HepG2 (cell line): ENCODE measurements at regions not wholly inside any gene's neighbourhood (a gene's known extent, or its start where the extent isn't known, plus 50 kb on each side); places are given as distances from the start of the nearest gene placed in this dataset.

Experiments used
- ATAC-seq: fragments of 200-7000 bp; cut with Tn5 transposase; 3 replicates; pipeline ENCODE4 v1.9.1; 2020; ENCODE audit warnings: mild to moderate bottlenecking, moderate library complexity
- BruUV-seq: library from RNA; stranded (reverse); fragments of 400-500 nt; replicated peaks from 2 replicates; lab custom pipeline; 2021; lab: Mats Ljungman, UMichigan
- CTCF ChIA-PET: fragments of 300-600 bp; formaldehyde crosslinking; extraction: SDS; loops from one replicate; lab custom pipeline; 2021; ENCODE audit warnings: low total read pairs, inconsistent platforms, low intra/inter-chr PET ratio; lab: Yijun Ruan, JAX
- POLR2A ChIA-PET: fragments of 350-600 bp; sonication (Branson Sonifier 250); formaldehyde crosslinking; loops from one replicate; lab custom pipeline; 2020; ENCODE audit warnings: antibody characterized with exemption, inconsistent platforms; lab: Yijun Ruan, JAX
- DNase-seq: peaks from one replicate; pipeline ENCODE4 v3.0.0-alpha.2; 2015; ENCODE audit warnings: low spot score
- FAIRE-seq: peaks from 3 replicates; lab custom pipeline; 2011; peaks lifted over from hg19 to GRCh38; lab: Jason Lieb, UNC
- H2AFZ ChIP-seq: one replicate; pipeline ENCODE4 v1.6.1; 2011; ENCODE audit warnings: low read length, inconsistent platforms
- H3K27ac ChIP-seq: fragments of 300-600 bp; 3 replicates; pipeline ENCODE4 v1.8.0; 2011; ENCODE audit warnings: mixed run types, mild to moderate bottlenecking, mixed read lengths, low read length, inconsistent platforms; ENCODE audit not compliant: insufficient read depth; ENCODE audit errors: extremely low read length
- H3K27me3 ChIP-seq, 2 experiments: fragments of 200-600 bp in 1 of 2; 2 replicates in 1 of 2; 3 replicates in 1 of 2; pipeline versions ENCODE4 v1.6.0 to v1.8.0; 2011; ENCODE audit warnings: low read length in 2 of 2, mild to moderate bottlenecking in 2 of 2, moderate library complexity in 2 of 2, inconsistent platforms in 1 of 2; ENCODE audit not compliant: insufficient read depth in 2 of 2, control insufficient read depth in 1 of 2
- H3K36me3 ChIP-seq, 2 experiments: fragments of 200-600 bp in 1 of 2; replicated peaks in 1 of 2; 2 replicates in 1 of 2; 3 replicates in 1 of 2; pipeline versions ENCODE4 v1.5.1 to v1.8.0; 2011; ENCODE audit warnings: low read length in 2 of 2, inconsistent platforms in 1 of 2; ENCODE audit not compliant: insufficient read depth in 2 of 2, control insufficient read depth in 1 of 2
- H3K4me1 ChIP-seq: 2 replicates; pipeline ENCODE4 v1.5.1; 2012; ENCODE audit warnings: low read length, inconsistent platforms; ENCODE audit not compliant: insufficient read depth
- H3K4me2 ChIP-seq: 2 replicates; pipeline ENCODE4 v1.6.0; 2011; ENCODE audit warnings: low read depth, low read length, inconsistent platforms
- H3K4me3 ChIP-seq, 3 experiments: fragments of 200-600 bp in 1 of 3; sonication (generic), shearing (Covaris generic) in 1 of 3; replicated peaks in 1 of 3; 2 replicates each; pipeline ENCODE4 v1.5.1; 2011 to 2016; ENCODE audit warnings: low read length in 3 of 3, inconsistent platforms in 2 of 3, low read depth in 2 of 3, mild to moderate bottlenecking in 2 of 3, control low read depth in 1 of 3, mixed read lengths in 1 of 3; ENCODE audit not compliant: insufficient read depth in 1 of 3
- H3K79me2 ChIP-seq: one replicate; pipeline ENCODE4 v1.6.1; 2011; ENCODE audit warnings: low read length, inconsistent platforms; ENCODE audit not compliant: insufficient read depth
- H3K9ac ChIP-seq: 2 replicates; pipeline ENCODE4 v1.6.0; 2011; ENCODE audit warnings: mild to moderate bottlenecking, low read depth, low read length, inconsistent platforms; ENCODE audit not compliant: insufficient read depth
- H3K9me3 ChIP-seq: 2 replicates; pipeline ENCODE4 v1.5.1; 2012; ENCODE audit warnings: mild to moderate bottlenecking, low read length
- H4K20me1 ChIP-seq: 2 replicates; pipeline ENCODE4 v1.6.0; 2011; ENCODE audit warnings: inconsistent platforms, mild to moderate bottlenecking, low read length, moderate library complexity; ENCODE audit not compliant: insufficient read depth
- AHDC1 ChIP-seq: sonication (generic); formaldehyde crosslinking; IDR thresholded peaks from 2 replicates; pipeline ENCODE4 v1.5.1; 2020; ENCODE audit warnings: mild to moderate bottlenecking, missing genetic modification reagents, borderline replicate concordance
- ARNTL ChIP-seq: sonication (generic); formaldehyde crosslinking; IDR thresholded peaks from 2 replicates; pipeline ENCODE4 v1.4.0; 2020; ENCODE audit warnings: mild to moderate bottlenecking, missing genetic modification reagents
- CTCF ChIP-seq: sonication (generic); formaldehyde crosslinking; IDR thresholded peaks from 2 replicates; pipeline ENCODE4 v1.5.0; 2020; ENCODE audit warnings: mild to moderate bottlenecking, missing genetic modification reagents, moderate library complexity
- FOXK2 ChIP-seq: fragments of 450-650 bp; IDR thresholded peaks from 2 replicates; pipeline ENCODE4 v1.6.1; 2016
- FOXP1 ChIP-seq, 2 experiments: fragments of 450-650 bp in 1 of 2; IDR thresholded peaks; 2 replicates each; pipeline ENCODE4 v1.6.1; 2017 to 2018; ENCODE audit warnings: antibody characterized with exemption in 1 of 2
- ISL2 ChIP-seq: sonication (generic); formaldehyde crosslinking; IDR thresholded peaks from 2 replicates; pipeline ENCODE4 v1.5.0; 2020; ENCODE audit warnings: missing genetic modification reagents
- JDP2 ChIP-seq: sonication (generic); formaldehyde crosslinking; IDR thresholded peaks from 2 replicates; pipeline ENCODE4 v1.8.1; 2022; ENCODE audit warnings: missing genetic modification reagents, borderline replicate concordance
- KLF11 ChIP-seq: IDR thresholded peaks from 2 replicates; pipeline ENCODE4 v1.6.1; 2016; ENCODE audit warnings: missing compliant biosample characterization
- RCOR2 ChIP-seq: IDR thresholded peaks from 2 replicates; pipeline ENCODE4 v1.6.1; 2016; ENCODE audit warnings: missing biosample characterization, missing genetic modification reagents
- SRSF9 ChIP-seq: fragments of 200-400 bp; formaldehyde crosslinking; IDR thresholded peaks from 2 replicates; pipeline ENCODE4 v1.6.1; 2018; ENCODE audit warnings: borderline replicate concordance, mild to moderate bottlenecking, low read depth, low read length; ENCODE audit not compliant: insufficient read depth, poor library complexity, severe bottlenecking
- TAF1 ChIP-seq: sonication (generic); formaldehyde crosslinking; IDR thresholded peaks from 2 replicates; pipeline ENCODE4 v1.4.0; 2020; ENCODE audit warnings: missing genetic modification reagents
- TBX3 ChIP-seq: fragments of 450-650 bp; IDR thresholded peaks from 2 replicates; pipeline ENCODE4 v1.6.1; 2017; ENCODE audit warnings: antibody characterized with exemption, mild to moderate bottlenecking, inconsistent platforms, borderline replicate concordance
- ZNF224 ChIP-seq: sonication (generic); formaldehyde crosslinking; IDR thresholded peaks from 2 replicates; pipeline ENCODE4 v1.5.0; 2020; ENCODE audit warnings: mild to moderate bottlenecking, missing genetic modification reagents
- ZNF382 ChIP-seq: sonication (generic); formaldehyde crosslinking; IDR thresholded peaks from 2 replicates; pipeline ENCODE4 v1.5.0; 2020; ENCODE audit warnings: missing genetic modification reagents, mild to moderate bottlenecking, borderline replicate concordance
- ZNF674 ChIP-seq: sonication (generic); formaldehyde crosslinking; IDR thresholded peaks from 2 replicates; pipeline ENCODE4 v1.5.0; 2020; ENCODE audit warnings: low read depth, mild to moderate bottlenecking, missing genetic modification reagents
- WGBS: methylation state at CpG from one replicate; pipeline ENCODE4 v1.1.6; 2017; ENCODE audit warnings: low lambda C conversion rate; 5-methylcytosine and 5-hydroxymethylcytosine counted together
- in situ Hi-C: cut with HindIII; loops from 2 replicates; pipeline ENCODE4 v1.10.0; 2017; ENCODE audit warnings: low pct_unique_long_range_greater_than_20kb; ENCODE audit not compliant: extremely low pct_ligation_motif_present
- intact Hi-C: fragments of 100-400 bp; cut with micrococcal nuclease; formaldehyde crosslinking; loops from one replicate; pipeline ENCODE4 v1.10.0; 2022; ENCODE audit not compliant: unreplicated experiment
- TF ChIP-seq, protein P1 (sequence below): sonication (generic); formaldehyde crosslinking; IDR thresholded peaks from 2 replicates; pipeline ENCODE4 v1.4.0; 2020; ENCODE audit warnings: missing genetic modification reagents, borderline replicate concordance

- TF ChIP-seq, protein P1, sequence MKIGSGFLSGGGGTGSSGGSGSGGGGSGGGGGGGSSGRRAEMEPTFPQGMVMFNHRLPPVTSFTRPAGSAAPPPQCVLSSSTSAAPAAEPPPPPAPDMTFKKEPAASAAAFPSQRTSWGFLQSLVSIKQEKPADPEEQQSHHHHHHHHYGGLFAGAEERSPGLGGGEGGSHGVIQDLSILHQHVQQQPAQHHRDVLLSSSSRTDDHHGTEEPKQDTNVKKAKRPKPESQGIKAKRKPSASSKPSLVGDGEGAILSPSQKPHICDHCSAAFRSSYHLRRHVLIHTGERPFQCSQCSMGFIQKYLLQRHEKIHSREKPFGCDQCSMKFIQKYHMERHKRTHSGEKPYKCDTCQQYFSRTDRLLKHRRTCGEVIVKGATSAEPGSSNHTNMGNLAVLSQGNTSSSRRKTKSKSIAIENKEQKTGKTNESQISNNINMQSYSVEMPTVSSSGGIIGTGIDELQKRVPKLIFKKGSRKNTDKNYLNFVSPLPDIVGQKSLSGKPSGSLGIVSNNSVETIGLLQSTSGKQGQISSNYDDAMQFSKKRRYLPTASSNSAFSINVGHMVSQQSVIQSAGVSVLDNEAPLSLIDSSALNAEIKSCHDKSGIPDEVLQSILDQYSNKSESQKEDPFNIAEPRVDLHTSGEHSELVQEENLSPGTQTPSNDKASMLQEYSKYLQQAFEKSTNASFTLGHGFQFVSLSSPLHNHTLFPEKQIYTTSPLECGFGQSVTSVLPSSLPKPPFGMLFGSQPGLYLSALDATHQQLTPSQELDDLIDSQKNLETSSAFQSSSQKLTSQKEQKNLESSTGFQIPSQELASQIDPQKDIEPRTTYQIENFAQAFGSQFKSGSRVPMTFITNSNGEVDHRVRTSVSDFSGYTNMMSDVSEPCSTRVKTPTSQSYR (CRISPR knock-in tag): no peak
- no peak for TF ChIP-seq CTCF (CRISPR knock-in tag)
- TF ChIP-seq TAF1: no peak
- no peak for TF ChIP-seq JDP2
- TF ChIP-seq SRSF9: no peak
- TF ChIP-seq ZNF674 (CRISPR knock-in tag): no peak
- no peak for TF ChIP-seq ZNF382 (CRISPR knock-in tag)
- no peak for TF ChIP-seq TBX3
- TF ChIP-seq ISL2: no peak
These were observed 64.9 kb downstream of the MBD3L1 start (continued) for GRCh38 chr19:8897106-8897505.

GRCh38 chr19:8899356-8899755 is 67.2 kb downstream of the MBD3L1 start:
- H2AFZ ChIP-seq: no peak overlapping the region
- no peaks in the 10 kb centered on the region for H3K27me3 ChIP-seq
- ChIA-PET POLR2A (no interaction called here), CTCF (no interaction called here)
- H3K4me3 ChIP-seq: no peak overlapping the region
- H3K4me1 ChIP-seq: no peaks in the 10 kb centered on the region
- H3K4me2 ChIP-seq: no peak overlapping the region
- WGBS: 24% methylated on average over 2 of the region's 2 CpGs
- H3K9me3 ChIP-seq: peaks cover 93% of the 10 kb centered on the region
- no peak overlapping the region for H3K27ac ChIP-seq
- no peak for DNase-seq
- in situ Hi-C loops (no loop called here), intact Hi-C loops (no loop called here)
- no peaks in the 10 kb centered on the region for H4K20me1 ChIP-seq
- H3K36me3 ChIP-seq: no peaks in the 10 kb centered on the region
- no peak overlapping the region for H3K9ac ChIP-seq
- no TSS peak for BruUV-seq
- ATAC-seq: no peak
- FAIRE-seq: no peak
- no peaks in the 10 kb centered on the region for H3K79me2 ChIP-seq
- TF ChIP-seq FOXK2: no peak
- TF ChIP-seq RCOR2 (CRISPR knock-in tag): no peak
- no peak for TF ChIP-seq KLF11 (CRISPR knock-in tag)
- no peak for TF ChIP-seq ARNTL (CRISPR knock-in tag)
- 0 out of 2 replicates have a peak, but pooled peaks have one; percentile 14 for TF ChIP-seq FOXP1 (IDR thresholded peaks at IDR 0.05)
- no peak for TF ChIP-seq FOXP1 (CRISPR knock-in tag; IDR thresholded peaks at IDR 0.05)
- TF ChIP-seq ZNF224 (CRISPR knock-in tag): no peak
- TF ChIP-seq AHDC1 (CRISPR knock-in tag): no peak
